Peyer's patch (tissue), 4 donors: ENCODE measurements at regions not wholly inside any gene's neighbourhood (a gene's known extent, or its start where the extent isn't known, plus 50 kb on each side); places are given as distances from the start of the nearest gene placed in this dataset.

Source experiments
- DNase-seq, 3 donors: peaks; one replicate each; pipeline ENCODE4 v3.0.0-alpha.2; 2017 to 2019
- H3K27ac ChIP-seq, 4 donors: fragments of 200-600 bp; sonication (generic); one replicate each; pipeline ENCODE4 v1.5.1; 2016 to 2019
- H3K27me3 ChIP-seq, 2 donors: fragments of 200-600 bp; sonication (generic); one replicate each; pipeline ENCODE4 v1.5.1; 2019
- H3K36me3 ChIP-seq, 3 donors: fragments of 200-600 bp; sonication (generic); one replicate each; pipeline ENCODE4 v1.5.1; 2016 to 2019
- H3K4me1 ChIP-seq, 4 donors: fragments of 200-600 bp; sonication (generic); one replicate each; pipeline ENCODE4 v1.5.1; 2016 to 2019
- H3K4me3 ChIP-seq, 4 donors: fragments of 200-600 bp; sonication (generic); 1 replicate in 3 of 4; 2 replicates in 1 of 4; pipeline ENCODE4 v1.5.1; 2016 to 2019; ENCODE audit warnings: mild to moderate bottlenecking in 1 of 4
- H3K9me3 ChIP-seq, 4 donors: fragments of 200-600 bp; sonication (generic); one replicate each; pipeline ENCODE4 v1.5.1; 2016 to 2019; ENCODE audit warnings: mild to moderate bottlenecking in 1 of 4
- POLR2A ChIP-seq, 2 donors: fragments of 450-650 bp; IDR thresholded peaks; one replicate each; pipeline ENCODE4 v1.5.1; 2017; ENCODE audit warnings: antibody characterized with exemption in 2 of 2, mild to moderate bottlenecking in 2 of 2, moderate library complexity in 2 of 2
- TF ChIP-seq, protein P1 (sequence below), 6 experiments: fragments of 450-650 bp in 4 of 6; fragments of 200-600 bp in 2 of 6; sonication (generic) in 1 of 6; IDR thresholded peaks; one replicate each; pipeline ENCODE4 v1.5.1; 2017 to 2019; ENCODE audit warnings: antibody characterized with exemption in 6 of 6, mild to moderate bottlenecking in 3 of 6, moderate library complexity in 1 of 6

GRCh38 chr7:136698977-136699376 lies 169.5 kb upstream of the CHRM2 start:
- H3K4me3 ChIP-seq, result no peak overlapping the region
- H3K27me3 ChIP-seq, result no peaks in the 10 kb centered on the region
- H3K9me3 ChIP-seq, result peaks cover 0 to 6% (median 0%) of the 10 kb centered on the region in 4 donors
- H3K36me3 ChIP-seq, result no peaks in the 10 kb centered on the region
- TF ChIP-seq, protein P1, sequence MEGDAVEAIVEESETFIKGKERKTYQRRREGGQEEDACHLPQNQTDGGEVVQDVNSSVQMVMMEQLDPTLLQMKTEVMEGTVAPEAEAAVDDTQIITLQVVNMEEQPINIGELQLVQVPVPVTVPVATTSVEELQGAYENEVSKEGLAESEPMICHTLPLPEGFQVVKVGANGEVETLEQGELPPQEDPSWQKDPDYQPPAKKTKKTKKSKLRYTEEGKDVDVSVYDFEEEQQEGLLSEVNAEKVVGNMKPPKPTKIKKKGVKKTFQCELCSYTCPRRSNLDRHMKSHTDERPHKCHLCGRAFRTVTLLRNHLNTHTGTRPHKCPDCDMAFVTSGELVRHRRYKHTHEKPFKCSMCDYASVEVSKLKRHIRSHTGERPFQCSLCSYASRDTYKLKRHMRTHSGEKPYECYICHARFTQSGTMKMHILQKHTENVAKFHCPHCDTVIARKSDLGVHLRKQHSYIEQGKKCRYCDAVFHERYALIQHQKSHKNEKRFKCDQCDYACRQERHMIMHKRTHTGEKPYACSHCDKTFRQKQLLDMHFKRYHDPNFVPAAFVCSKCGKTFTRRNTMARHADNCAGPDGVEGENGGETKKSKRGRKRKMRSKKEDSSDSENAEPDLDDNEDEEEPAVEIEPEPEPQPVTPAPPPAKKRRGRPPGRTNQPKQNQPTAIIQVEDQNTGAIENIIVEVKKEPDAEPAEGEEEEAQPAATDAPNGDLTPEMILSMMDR (IDR thresholded peaks at IDR 0.05), result no peak
- no peak for TF ChIP-seq POLR2A (IDR thresholded peaks at IDR 0.05)
- no peak for DNase-seq
- no peak overlapping the region for H3K27ac ChIP-seq
- H3K4me1 ChIP-seq, result no peaks in the 10 kb centered on the region

GRCh38 chr7:136698231-136698630 lies 170.2 kb upstream of the CHRM2 start:
- peaks cover 0 to 6% (median 0%) of the 10 kb centered on the region in 4 donors for H3K9me3 ChIP-seq
- H3K4me3 ChIP-seq, result no peak overlapping the region
- H3K27me3 ChIP-seq, result no peaks in the 10 kb centered on the region
- TF ChIP-seq, protein P1 (IDR thresholded peaks at IDR 0.05), result no peak
- no peak for DNase-seq
- H3K27ac ChIP-seq, result no peak overlapping the region
- no peaks in the 10 kb centered on the region for H3K36me3 ChIP-seq
- H3K4me1 ChIP-seq, result no peaks in the 10 kb centered on the region

- Histone ChIP-seq H3K27ac (no peak overlapping the region), H3K4me3 (no peak overlapping the region), H3K36me3 (no peaks in the 10 kb centered on the region), H3K4me1 (no peaks in the 10 kb centered on the region), H3K27me3 (no peaks in the 10 kb centered on the region), H3K9me3 (peaks cover 0 to 6% (median 0%) of the 10 kb centered on the region in 4 donors)
- no peak for DNase-seq
- TF ChIP-seq POLR2A (IDR thresholded peaks at IDR 0.05), result no peak
- TF ChIP-seq, protein P1 (IDR thresholded peaks at IDR 0.05), result no peak
Observed at GRCh38 chr7:136697271-136697670, 171.2 kb upstream of the CHRM2 start.

- H3K36me3 ChIP-seq, result no peaks in the 10 kb centered on the region
- no peak for DNase-seq
- TF ChIP-seq, protein P1 (IDR thresholded peaks at IDR 0.05), result no peak
- no peak for TF ChIP-seq POLR2A (IDR thresholded peaks at IDR 0.05)
- H3K27me3 ChIP-seq, result no peaks in the 10 kb centered on the region
- no peaks in the 10 kb centered on the region for H3K4me1 ChIP-seq
- no peak overlapping the region for H3K27ac ChIP-seq
- H3K9me3 ChIP-seq, result peaks cover 0 to 6% (median 0%) of the 10 kb centered on the region in 4 donors
- H3K4me3 ChIP-seq, result no peak overlapping the region
Observed at GRCh38 chr7:136693166-136694119, 175.0 kb upstream of the CHRM2 start.

GRCh38 chr7:136692221-136692620 lies 176.2 kb upstream of the CHRM2 start:
- no peak overlapping the region for H3K27ac ChIP-seq
- H3K4me3 ChIP-seq, result no peak overlapping the region
- peaks cover 0 to 6% (median 0%) of the 10 kb centered on the region in 4 donors for H3K9me3 ChIP-seq
- no peak for TF ChIP-seq POLR2A (IDR thresholded peaks at IDR 0.05)
- no peaks in the 10 kb centered on the region for H3K36me3 ChIP-seq
- no peaks in the 10 kb centered on the region for H3K4me1 ChIP-seq
- H3K27me3 ChIP-seq, result no peaks in the 10 kb centered on the region
- DNase-seq, result no peak

DNA sequence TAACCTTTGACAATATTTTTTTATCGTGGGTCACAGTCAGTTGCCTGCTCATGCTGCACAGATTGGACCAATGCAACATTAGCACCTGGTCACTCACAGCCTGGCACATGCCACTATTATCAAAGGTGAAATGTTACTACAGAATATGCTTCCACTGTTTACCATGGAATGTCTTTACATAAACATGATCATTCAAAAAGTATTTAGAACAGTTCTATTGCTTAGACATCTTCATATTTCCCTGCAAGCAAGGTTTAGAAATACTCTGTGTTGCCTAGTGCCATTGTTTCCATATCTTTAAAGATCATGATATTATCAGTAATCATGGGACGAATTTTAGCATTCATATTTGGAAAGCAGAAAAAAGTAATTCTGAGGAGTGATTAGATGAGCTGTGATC lies 179.9 kb upstream of the CHRM2 start:
- DNase-seq, result no peak
- no peaks in the 10 kb centered on the region for H3K27me3 ChIP-seq
- H3K36me3 ChIP-seq, result no peaks in the 10 kb centered on the region
- no peak overlapping the region for H3K4me3 ChIP-seq
- H3K27ac ChIP-seq, result no peak overlapping the region
- no peaks in the 10 kb centered on the region for H3K9me3 ChIP-seq
- no peaks in the 10 kb centered on the region for H3K4me1 ChIP-seq
- no peak for TF ChIP-seq POLR2A (IDR thresholded peaks at IDR 0.05)
- TF ChIP-seq, protein P1 (IDR thresholded peaks at IDR 0.05), result no peak
